ENCODE measurements at regions not wholly inside any gene's neighbourhood (a gene's known extent, or its start where the extent isn't known, plus 50 kb on each side); places are given as distances from the start of the nearest gene placed in this dataset.
A peak's percentile ranks its signal among the peaks of the same experiment; 100 is the strongest.

DNA sequence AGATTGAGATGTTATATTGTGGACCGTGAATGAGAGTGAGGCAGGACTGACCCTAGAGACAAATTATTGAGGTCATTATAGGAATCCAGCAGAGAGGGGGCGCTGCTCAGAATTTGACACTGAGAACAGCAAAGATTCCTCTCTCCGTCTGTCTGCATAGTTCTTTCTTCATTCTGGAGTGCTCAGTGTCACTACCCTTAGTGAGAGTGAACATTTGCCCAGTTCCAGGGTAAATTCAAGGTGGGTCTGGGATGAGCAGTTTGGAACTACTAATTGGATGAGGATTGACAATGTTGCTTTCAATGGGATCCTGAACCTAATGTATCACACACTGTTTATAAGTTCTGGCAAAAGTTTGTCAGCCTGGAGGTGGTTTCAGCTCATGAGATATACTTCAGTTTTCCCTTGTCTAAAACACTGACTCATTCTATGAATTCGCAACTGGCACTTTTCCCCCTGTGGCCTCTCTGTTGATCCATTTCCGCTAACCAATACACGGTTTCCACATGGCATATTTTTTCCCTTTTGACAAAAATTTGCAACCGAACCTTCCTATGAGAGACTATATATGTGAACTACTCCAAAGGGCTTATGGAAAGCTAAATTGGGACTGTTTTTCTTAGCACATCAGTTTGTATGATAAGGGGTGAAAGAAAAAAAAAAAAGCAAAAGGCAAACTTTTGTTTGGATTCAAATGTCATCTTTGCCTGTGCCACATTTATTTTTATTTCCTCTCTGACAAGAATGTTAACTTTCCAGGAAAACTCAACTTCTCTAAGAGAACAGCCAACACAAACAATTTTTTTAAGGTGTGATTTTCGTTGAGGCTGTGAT is 1240.7 kb upstream of the WWC1 start:
- Histone ChIP-seq H3K79me2 (ENCODE audit: insufficient read depth, low read depth, low read length) (no peaks in the 10 kb centered on the region), H3K9me3 (ENCODE audit: low read length) (no peaks in the 10 kb centered on the region), H3K9me2 (ENCODE audit: insufficient read depth, low read length) (no peaks in the 10 kb centered on the region), H3K4me1 (ENCODE audit: insufficient read depth, low read length, poor library complexity, severe bottlenecking) (no peaks in the 10 kb centered on the region), H3K36me3 (ENCODE audit: insufficient read depth, low read length) (no peaks in the 10 kb centered on the region), H3K4me2 (ENCODE audit: low read length) (no peak overlapping the region), H3K27ac (ENCODE audit: low read depth, low read length, poor library complexity, severe bottlenecking) (no peak overlapping the region), H4K20me1 (ENCODE audit: insufficient read depth, low read length) (no peaks in the 10 kb centered on the region), H2AFZ (ENCODE audit: low read length) (no peak overlapping the region), H3K4me3 (ENCODE audit: low read depth, low read length, poor library complexity, severe bottlenecking) (no peak overlapping the region)
- no TSS peak for BruUV-seq (replicated peaks)
- CTCF ChIA-PET (ENCODE audit: unreplicated experiment), result no interaction called here
- POLR2A ChIA-PET, result interaction anchor here (1.4 kb wide), 1 partner anchor 9 kb away, joined by 4 read pairs; no protein-coding TSS in a partner anchor
- no peak for TF ChIP-seq EZH2phosphoT487 (IDR thresholded peaks at IDR 0.05; ENCODE audit: borderline replicate concordance, low read depth, low read length)
- TF ChIP-seq, protein P1, sequence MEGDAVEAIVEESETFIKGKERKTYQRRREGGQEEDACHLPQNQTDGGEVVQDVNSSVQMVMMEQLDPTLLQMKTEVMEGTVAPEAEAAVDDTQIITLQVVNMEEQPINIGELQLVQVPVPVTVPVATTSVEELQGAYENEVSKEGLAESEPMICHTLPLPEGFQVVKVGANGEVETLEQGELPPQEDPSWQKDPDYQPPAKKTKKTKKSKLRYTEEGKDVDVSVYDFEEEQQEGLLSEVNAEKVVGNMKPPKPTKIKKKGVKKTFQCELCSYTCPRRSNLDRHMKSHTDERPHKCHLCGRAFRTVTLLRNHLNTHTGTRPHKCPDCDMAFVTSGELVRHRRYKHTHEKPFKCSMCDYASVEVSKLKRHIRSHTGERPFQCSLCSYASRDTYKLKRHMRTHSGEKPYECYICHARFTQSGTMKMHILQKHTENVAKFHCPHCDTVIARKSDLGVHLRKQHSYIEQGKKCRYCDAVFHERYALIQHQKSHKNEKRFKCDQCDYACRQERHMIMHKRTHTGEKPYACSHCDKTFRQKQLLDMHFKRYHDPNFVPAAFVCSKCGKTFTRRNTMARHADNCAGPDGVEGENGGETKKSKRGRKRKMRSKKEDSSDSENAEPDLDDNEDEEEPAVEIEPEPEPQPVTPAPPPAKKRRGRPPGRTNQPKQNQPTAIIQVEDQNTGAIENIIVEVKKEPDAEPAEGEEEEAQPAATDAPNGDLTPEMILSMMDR (conservative IDR thresholded peaks at IDR 0.05; ENCODE audit: low read length), result peak; percentile 54
- no peak for DNase-seq (ENCODE audit: low spot score)
- intact Hi-C loops (cut with micrococcal nuclease; ENCODE audit: unreplicated experiment), result no loop called here

DNA sequence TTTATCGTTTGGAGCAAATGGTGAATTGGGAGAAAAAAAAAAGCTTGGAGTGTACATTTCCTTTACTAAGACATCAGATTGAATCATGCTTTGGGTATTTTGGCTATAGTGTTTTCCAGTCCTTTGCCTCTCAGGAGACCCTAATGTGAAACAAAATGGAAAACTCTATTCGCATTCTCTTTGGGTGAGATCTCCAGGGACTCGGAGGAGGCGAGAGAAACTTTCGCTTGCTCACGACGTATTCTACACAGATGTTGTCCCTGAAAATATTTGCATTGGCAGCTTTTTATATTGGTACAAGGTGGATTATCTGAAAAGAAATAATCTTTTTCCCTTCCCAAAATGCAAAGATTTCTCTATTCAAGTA is 1240.1 kb upstream of the WWC1 start:
- POLR2A ChIA-PET, result interaction anchor here (0.7 to 1.4 kb wide), 2 partner anchors 9 to 253 kb away, joined by 3 to 4 read pairs; no protein-coding TSS in a partner anchor
- CTCF ChIA-PET (ENCODE audit: unreplicated experiment), result no interaction called here
- no peaks in the 10 kb centered on the region for H3K9me3 ChIP-seq (ENCODE audit: low read length)

More for the DNA sequence above, 1240.1 kb upstream of the WWC1 start:
- Histone ChIP-seq H3K27ac (ENCODE audit: low read depth, low read length, poor library complexity, severe bottlenecking) (no peak overlapping the region), H3K4me1 (ENCODE audit: insufficient read depth, low read length, poor library complexity, severe bottlenecking) (no peaks in the 10 kb centered on the region), H2AFZ (ENCODE audit: low read length) (no peak overlapping the region), H3K79me2 (ENCODE audit: insufficient read depth, low read depth, low read length) (no peaks in the 10 kb centered on the region), H3K4me2 (ENCODE audit: low read length) (no peak overlapping the region), H3K9me2 (ENCODE audit: insufficient read depth, low read length) (no peaks in the 10 kb centered on the region), H3K4me3 (ENCODE audit: low read depth, low read length, poor library complexity, severe bottlenecking) (no peak overlapping the region), H4K20me1 (ENCODE audit: insufficient read depth, low read length) (no peaks in the 10 kb centered on the region), H3K36me3 (ENCODE audit: insufficient read depth, low read length) (no peaks in the 10 kb centered on the region)
- intact Hi-C loops (cut with micrococcal nuclease; ENCODE audit: unreplicated experiment), result no loop called here
- no TSS peak for BruUV-seq (replicated peaks)
- no peak for TF ChIP-seq EZH2phosphoT487 (IDR thresholded peaks at IDR 0.05; ENCODE audit: borderline replicate concordance, low read depth, low read length)
- TF ChIP-seq, protein P1 (conservative IDR thresholded peaks at IDR 0.05; ENCODE audit: low read length), result no peak
- no peak for DNase-seq (ENCODE audit: low spot score)
